ENCODE measurements at regions not wholly inside any gene's neighbourhood (a gene's known extent, or its start where the extent isn't known, plus 50 kb on each side); places are given as distances from the start of the nearest gene placed in this dataset.

GRCh38 chr13:24087605-24088225 is 72.8 kb upstream of the SPATA13 start:
- Histone ChIP-seq H3K9me3 (ENCODE audit: low read length) (no peaks in the 10 kb centered on the region), H3K4me2 (ENCODE audit: low read length) (no peak overlapping the region), H3K79me2 (replicated peaks; ENCODE audit: insufficient read depth, low read length) (no peaks in the 10 kb centered on the region), H3K27ac (ENCODE audit: low read length) (no peak overlapping the region), H3K9ac (ENCODE audit: low read length) (no peak overlapping the region), H4K20me1 (ENCODE audit: insufficient read depth) (no peaks in the 10 kb centered on the region), H2AFZ (ENCODE audit: low read depth, low read length) (no peak overlapping the region), H3K27me3 (ENCODE audit: insufficient read depth, low read depth, low read length) (no peaks in the 10 kb centered on the region), H3K36me3 (ENCODE audit: insufficient read depth, low read length) (no peaks in the 10 kb centered on the region), H3K4me3 (ENCODE audit: low read length) (no peak overlapping the region), H3K9me2 (ENCODE audit: insufficient read depth, low read length) (no peaks in the 10 kb centered on the region), H3F3A (ENCODE audit: insufficient read depth, low read length, poor library complexity, severe bottlenecking) (no peaks in the 10 kb centered on the region)
- TF ChIP-seq SMC3 (conservative IDR thresholded peaks at IDR 0.05; ENCODE audit: poor library complexity) (no peak), EZH2 (IDR thresholded peaks at IDR 0.05; ENCODE audit: borderline replicate concordance, insufficient read depth, low read length, poor library complexity, severe bottlenecking) (no peak), POLR2AphosphoS5 (IDR thresholded peaks at IDR 0.05) (no peak), MXI1 (conservative IDR thresholded peaks at IDR 0.05; ENCODE audit: poor library complexity, severe bottlenecking) (no peak)

DNA sequence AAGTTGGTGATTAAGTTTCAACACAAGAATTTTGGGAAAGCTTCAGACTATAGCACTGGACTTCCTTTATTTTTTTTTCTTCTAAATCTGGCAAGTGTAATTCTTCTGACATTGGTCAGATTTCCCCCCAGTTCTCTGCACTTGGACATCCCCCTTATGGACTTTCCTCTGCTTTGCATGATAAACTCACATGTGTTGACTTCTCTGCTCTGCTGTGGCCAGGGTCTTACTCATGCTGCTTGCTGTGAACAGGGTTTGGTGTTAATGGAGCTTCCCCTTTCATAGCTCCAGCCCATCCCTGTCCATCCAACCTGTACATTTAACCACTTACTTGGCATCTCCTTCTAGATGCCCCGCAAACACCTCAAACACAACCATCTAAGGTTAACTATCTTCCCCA is 70.5 kb upstream of the SPATA13 start:
- H3K27ac ChIP-seq (ENCODE audit: low read length), result no peak overlapping the region
- H3K79me2 ChIP-seq (replicated peaks; ENCODE audit: insufficient read depth, low read length), result no peaks in the 10 kb centered on the region
- H3K9me2 ChIP-seq (ENCODE audit: insufficient read depth, low read length), result no peaks in the 10 kb centered on the region
- no peak overlapping the region for H3K9ac ChIP-seq (ENCODE audit: low read length)
- H4K20me1 ChIP-seq (ENCODE audit: insufficient read depth), result no peaks in the 10 kb centered on the region
- H3K4me3 ChIP-seq (ENCODE audit: low read length), result no peak overlapping the region
- H3K36me3 ChIP-seq (ENCODE audit: insufficient read depth, low read length), result no peaks in the 10 kb centered on the region
- TF ChIP-seq SMC3 (conservative IDR thresholded peaks at IDR 0.05; ENCODE audit: poor library complexity) (no peak), REST (IDR thresholded peaks at IDR 0.05; ENCODE audit: borderline replicate concordance) (no peak), EZH2 (IDR thresholded peaks at IDR 0.05; ENCODE audit: borderline replicate concordance, insufficient read depth, low read length, poor library complexity, severe bottlenecking) (no peak), EP300 (conservative IDR thresholded peaks at IDR 0.05; ENCODE audit: poor library complexity, severe bottlenecking) (no peak), RAD21 (conservative IDR thresholded peaks at IDR 0.05) (no peak)
- TF ChIP-seq, protein P1, sequence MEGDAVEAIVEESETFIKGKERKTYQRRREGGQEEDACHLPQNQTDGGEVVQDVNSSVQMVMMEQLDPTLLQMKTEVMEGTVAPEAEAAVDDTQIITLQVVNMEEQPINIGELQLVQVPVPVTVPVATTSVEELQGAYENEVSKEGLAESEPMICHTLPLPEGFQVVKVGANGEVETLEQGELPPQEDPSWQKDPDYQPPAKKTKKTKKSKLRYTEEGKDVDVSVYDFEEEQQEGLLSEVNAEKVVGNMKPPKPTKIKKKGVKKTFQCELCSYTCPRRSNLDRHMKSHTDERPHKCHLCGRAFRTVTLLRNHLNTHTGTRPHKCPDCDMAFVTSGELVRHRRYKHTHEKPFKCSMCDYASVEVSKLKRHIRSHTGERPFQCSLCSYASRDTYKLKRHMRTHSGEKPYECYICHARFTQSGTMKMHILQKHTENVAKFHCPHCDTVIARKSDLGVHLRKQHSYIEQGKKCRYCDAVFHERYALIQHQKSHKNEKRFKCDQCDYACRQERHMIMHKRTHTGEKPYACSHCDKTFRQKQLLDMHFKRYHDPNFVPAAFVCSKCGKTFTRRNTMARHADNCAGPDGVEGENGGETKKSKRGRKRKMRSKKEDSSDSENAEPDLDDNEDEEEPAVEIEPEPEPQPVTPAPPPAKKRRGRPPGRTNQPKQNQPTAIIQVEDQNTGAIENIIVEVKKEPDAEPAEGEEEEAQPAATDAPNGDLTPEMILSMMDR (IDR thresholded peaks at IDR 0.05; ENCODE audit: poor library complexity, severe bottlenecking), result no peak
- H3F3A ChIP-seq (ENCODE audit: insufficient read depth, low read length, poor library complexity, severe bottlenecking), result no peaks in the 10 kb centered on the region
- H3K4me2 ChIP-seq (ENCODE audit: low read length), result no peak overlapping the region
- H3K9me3 ChIP-seq (ENCODE audit: low read length), result no peaks in the 10 kb centered on the region
- H2AFZ ChIP-seq (ENCODE audit: low read depth, low read length), result no peak overlapping the region
- H3K27me3 ChIP-seq (ENCODE audit: insufficient read depth, low read depth, low read length), result no peaks in the 10 kb centered on the region

All from neural cell (in vitro differentiated cells).